Astrocyte (in vitro differentiated cells and primary cell): ENCODE measurements at regions not wholly inside any gene's neighbourhood (a gene's known extent, or its start where the extent isn't known, plus 50 kb on each side); places are given as distances from the start of the nearest gene placed in this dataset.

Experiments
- DNase-seq: peaks from one replicate; pipeline ENCODE4 v3.0.0-alpha.2; 2010; ENCODE audit warnings: low read depth
- FAIRE-seq: peaks from 2 replicates; lab custom pipeline; 2011; peaks lifted over from hg19 to GRCh38; lab: Jason Lieb, UNC
- H2AFZ ChIP-seq: 2 replicates; pipeline ENCODE4 v1.6.0; 2012; ENCODE audit warnings: low read depth, low read length, inconsistent platforms
- H3K27ac ChIP-seq: 2 replicates; pipeline ENCODE4 v1.5.1; 2011; ENCODE audit warnings: low read depth, low read length, inconsistent platforms
- H3K27me3 ChIP-seq: 2 replicates; pipeline ENCODE4 v1.6.0; 2011; ENCODE audit warnings: low read length, inconsistent platforms; ENCODE audit not compliant: insufficient read depth
- H3K36me3 ChIP-seq: 2 replicates; pipeline ENCODE4 v1.5.1; 2011; ENCODE audit warnings: low read length, inconsistent platforms; ENCODE audit not compliant: insufficient read depth
- H3K4me1 ChIP-seq: 2 replicates; pipeline ENCODE4 v1.5.1; 2011; ENCODE audit warnings: low read length, inconsistent platforms; ENCODE audit not compliant: insufficient read depth
- H3K4me2 ChIP-seq: 2 replicates; pipeline ENCODE4 v1.6.0; 2012; ENCODE audit warnings: low read length, inconsistent platforms
- H3K4me3 ChIP-seq: 2 replicates; pipeline ENCODE4 v1.5.1; 2011; ENCODE audit warnings: low read depth, mild to moderate bottlenecking, low read length, inconsistent platforms; ENCODE audit not compliant: insufficient read depth
- H3K79me2 ChIP-seq: 2 replicates; pipeline ENCODE4 v1.6.0; 2012; ENCODE audit warnings: mild to moderate bottlenecking, low read length, inconsistent platforms; ENCODE audit not compliant: insufficient read depth
- H3K9ac ChIP-seq: 2 replicates; pipeline ENCODE4 v1.6.0; 2012; ENCODE audit warnings: mild to moderate bottlenecking, low read length, inconsistent platforms
- H3K9me3 ChIP-seq: 2 replicates; pipeline ENCODE4 v1.5.1; 2012; ENCODE audit warnings: low read depth, mild to moderate bottlenecking, low read length, inconsistent platforms; ENCODE audit not compliant: insufficient read depth
- H4K20me1 ChIP-seq: 2 replicates; pipeline ENCODE4 v1.6.0; 2012; ENCODE audit warnings: low read length, inconsistent platforms; ENCODE audit not compliant: insufficient read depth
- H3K27ac Mint-ChIP-seq: one replicate; pipeline ENCODE4 v1.8.0; 2021; ENCODE audit warnings: mild to moderate bottlenecking, mixed read lengths; ENCODE audit not compliant: unreplicated experiment
- H3K27me3 Mint-ChIP-seq: one replicate; pipeline ENCODE4 v1.8.0; 2021; ENCODE audit warnings: low read depth, mixed read lengths; ENCODE audit not compliant: unreplicated experiment
- H3K36me3 Mint-ChIP-seq: one replicate; pipeline ENCODE4 v1.8.0; 2021; ENCODE audit warnings: low read depth, mixed read lengths; ENCODE audit not compliant: unreplicated experiment
- H3K4me1 Mint-ChIP-seq: one replicate; pipeline ENCODE4 v1.8.0; 2021; ENCODE audit warnings: low read depth, mixed read lengths; ENCODE audit not compliant: unreplicated experiment
- H3K4me3 Mint-ChIP-seq: one replicate; pipeline ENCODE4 v1.8.0; 2021; ENCODE audit warnings: mild to moderate bottlenecking, moderate library complexity, mixed read lengths; ENCODE audit not compliant: unreplicated experiment
- H3K9me3 Mint-ChIP-seq: one replicate; pipeline ENCODE4 v1.8.0; 2021; ENCODE audit warnings: mild to moderate bottlenecking, mixed read lengths; ENCODE audit not compliant: unreplicated experiment
- EZH2 ChIP-seq: IDR thresholded peaks from 2 replicates; pipeline ENCODE4 v1.6.1; 2012; ENCODE audit warnings: mild to moderate bottlenecking, low read length, inconsistent platforms; ENCODE audit not compliant: insufficient read depth
- TF ChIP-seq, protein P1 (sequence below): IDR thresholded peaks from 2 replicates; pipeline ENCODE4 v1.5.1; 2011; ENCODE audit warnings: low read depth, mild to moderate bottlenecking, inconsistent platforms, low read length, moderate library complexity; ENCODE audit not compliant: insufficient read depth

DNA sequence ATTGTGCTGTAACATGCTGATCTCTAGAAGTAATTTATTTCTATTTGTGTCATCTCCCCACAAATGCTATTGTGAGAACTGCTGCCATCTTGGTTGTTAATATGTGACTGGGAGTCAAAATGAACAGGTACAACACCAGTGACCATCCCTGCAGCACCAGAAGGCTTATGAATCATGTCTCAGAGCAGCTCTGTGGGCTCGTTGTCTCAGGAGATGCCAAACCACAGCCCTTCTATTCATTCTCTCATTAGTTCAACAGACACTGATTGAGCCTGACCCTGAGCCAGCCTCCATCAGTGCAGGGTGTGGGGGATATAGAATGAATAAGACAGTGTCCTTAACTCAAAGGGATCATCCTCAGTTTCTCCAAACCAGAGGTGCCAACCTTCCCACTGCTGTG lies 92.5 kb downstream of the UTP18 start:
- no peak overlapping the region for H3K4me3 Mint-ChIP-seq
- DNase-seq (peak; percentile 14), FAIRE-seq (no peak)
- no peak overlapping the region for H3K4me2 ChIP-seq
- no peaks in the 10 kb centered on the region for H3K4me1 ChIP-seq
- H3K27ac ChIP-seq, result no peak overlapping the region
- H3K4me1 Mint-ChIP-seq, result peaks cover 9% of the 10 kb centered on the region
- peaks cover 7% of the 10 kb centered on the region for H3K27me3 ChIP-seq
- H4K20me1 ChIP-seq, result no peaks in the 10 kb centered on the region
- TF ChIP-seq EZH2, result no peak
- TF ChIP-seq, protein P1, sequence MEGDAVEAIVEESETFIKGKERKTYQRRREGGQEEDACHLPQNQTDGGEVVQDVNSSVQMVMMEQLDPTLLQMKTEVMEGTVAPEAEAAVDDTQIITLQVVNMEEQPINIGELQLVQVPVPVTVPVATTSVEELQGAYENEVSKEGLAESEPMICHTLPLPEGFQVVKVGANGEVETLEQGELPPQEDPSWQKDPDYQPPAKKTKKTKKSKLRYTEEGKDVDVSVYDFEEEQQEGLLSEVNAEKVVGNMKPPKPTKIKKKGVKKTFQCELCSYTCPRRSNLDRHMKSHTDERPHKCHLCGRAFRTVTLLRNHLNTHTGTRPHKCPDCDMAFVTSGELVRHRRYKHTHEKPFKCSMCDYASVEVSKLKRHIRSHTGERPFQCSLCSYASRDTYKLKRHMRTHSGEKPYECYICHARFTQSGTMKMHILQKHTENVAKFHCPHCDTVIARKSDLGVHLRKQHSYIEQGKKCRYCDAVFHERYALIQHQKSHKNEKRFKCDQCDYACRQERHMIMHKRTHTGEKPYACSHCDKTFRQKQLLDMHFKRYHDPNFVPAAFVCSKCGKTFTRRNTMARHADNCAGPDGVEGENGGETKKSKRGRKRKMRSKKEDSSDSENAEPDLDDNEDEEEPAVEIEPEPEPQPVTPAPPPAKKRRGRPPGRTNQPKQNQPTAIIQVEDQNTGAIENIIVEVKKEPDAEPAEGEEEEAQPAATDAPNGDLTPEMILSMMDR, result no peak
- peaks cover 3% of the 10 kb centered on the region for H3K9me3 Mint-ChIP-seq
- H2AFZ ChIP-seq, result no peak overlapping the region
- no peaks in the 10 kb centered on the region for H3K36me3 ChIP-seq
- H3K27ac Mint-ChIP-seq, result no peak overlapping the region
- H3K9me3 ChIP-seq, result no peaks in the 10 kb centered on the region
- no peak overlapping the region for H3K4me3 ChIP-seq
- H3K9ac ChIP-seq, result no peak overlapping the region
- peaks cover 13% of the 10 kb centered on the region for H3K27me3 Mint-ChIP-seq
- H3K79me2 ChIP-seq, result no peaks in the 10 kb centered on the region
- H3K36me3 Mint-ChIP-seq, result no peaks in the 10 kb centered on the region

DNA sequence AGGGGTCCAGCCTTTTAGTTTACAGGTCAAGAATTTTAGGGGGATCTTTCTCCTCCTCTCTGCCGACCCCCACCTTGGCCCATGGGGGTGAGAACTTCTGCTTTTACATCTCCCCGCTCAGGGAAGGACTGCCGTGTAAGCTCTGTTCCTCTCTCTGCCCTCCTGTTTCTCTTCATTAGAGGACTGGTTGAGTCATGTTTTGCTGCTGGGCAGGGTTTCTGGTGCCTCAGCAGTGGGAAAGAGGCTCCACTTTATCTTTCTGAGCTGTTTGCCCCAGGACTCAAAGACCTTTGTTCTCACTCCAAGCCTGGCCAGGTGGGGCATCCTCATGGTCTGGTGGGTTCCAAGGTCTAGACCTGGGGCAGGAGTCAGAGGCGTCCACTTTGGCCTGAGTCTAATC lies 93.0 kb downstream of the UTP18 start:
- Histone ChIP-seq H3K4me3 (no peak overlapping the region), H3K36me3 (no peaks in the 10 kb centered on the region), H2AFZ (no peak overlapping the region), H4K20me1 (no peaks in the 10 kb centered on the region), H3K27me3 (peaks cover 7% of the 10 kb centered on the region), H3K79me2 (no peaks in the 10 kb centered on the region), H3K4me1 (no peaks in the 10 kb centered on the region), H3K9ac (no peak overlapping the region), H3K27ac (no peak overlapping the region), H3K9me3 (no peaks in the 10 kb centered on the region), H3K4me2 (no peak overlapping the region)
- H3K27ac Mint-ChIP-seq, result no peak overlapping the region
- H3K36me3 Mint-ChIP-seq, result no peaks in the 10 kb centered on the region
- FAIRE-seq (no peak), DNase-seq (no peak)
- peaks cover 13% of the 10 kb centered on the region for H3K27me3 Mint-ChIP-seq
- H3K9me3 Mint-ChIP-seq, result peaks cover 3% of the 10 kb centered on the region
- H3K4me1 Mint-ChIP-seq, result peaks cover 9% of the 10 kb centered on the region
- TF ChIP-seq EZH2, result no peak
- TF ChIP-seq, protein P1, result no peak
- H3K4me3 Mint-ChIP-seq, result no peak overlapping the region

DNA sequence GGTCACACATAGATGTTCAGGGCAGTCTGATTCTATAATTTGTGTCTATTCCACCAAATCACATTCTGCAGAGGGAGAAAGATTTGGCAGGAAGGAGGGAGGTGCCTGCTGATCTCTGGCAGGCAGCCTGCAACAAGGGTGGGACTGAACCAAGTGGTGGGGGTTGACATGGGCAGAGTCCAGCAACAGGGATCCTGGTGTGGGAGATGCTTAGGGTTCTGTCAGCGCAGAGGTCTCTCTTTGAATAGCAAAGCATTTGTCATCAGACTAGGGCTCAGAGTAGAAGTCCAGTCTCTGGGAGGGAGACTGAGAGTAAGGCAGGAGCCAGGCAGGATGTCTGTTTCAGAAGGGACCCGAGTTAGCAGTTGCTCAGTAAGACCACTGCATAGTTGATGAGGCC lies 94.6 kb downstream of the UTP18 start:
- DNase-seq, result no peak
- peaks cover 4% of the 10 kb centered on the region for H3K27me3 ChIP-seq
- no peak overlapping the region for H2AFZ ChIP-seq
- H3K9ac ChIP-seq, result no peak overlapping the region
- Mint-ChIP-seq H3K4me3 (no peak overlapping the region), H3K27me3 (peaks cover 7% of the 10 kb centered on the region), H3K27ac (no peak overlapping the region), H3K9me3 (peaks cover 3% of the 10 kb centered on the region), H3K36me3 (no peaks in the 10 kb centered on the region), H3K4me1 (peaks cover 9% of the 10 kb centered on the region)
- FAIRE-seq, result no peak
- no peak overlapping the region for H3K4me2 ChIP-seq
- H3K79me2 ChIP-seq, result no peaks in the 10 kb centered on the region
- no peak for TF ChIP-seq EZH2
- TF ChIP-seq, protein P1, result no peak
- H3K27ac ChIP-seq, result no peak overlapping the region
- no peak overlapping the region for H3K4me3 ChIP-seq
- no peaks in the 10 kb centered on the region for H3K9me3 ChIP-seq
- H3K36me3 ChIP-seq, result no peaks in the 10 kb centered on the region
- no peaks in the 10 kb centered on the region for H3K4me1 ChIP-seq
- no peaks in the 10 kb centered on the region for H4K20me1 ChIP-seq
